Neural progenitor cell (in vitro differentiated cells): ENCODE measurements at regions not wholly inside any gene's neighbourhood (a gene's known extent, or its start where the extent isn't known, plus 50 kb on each side); places are given as distances from the start of the nearest gene placed in this dataset.
"Not testable (repeated sequence)": the region's sequence is repeated elsewhere in the genome, so short reads cannot be mapped to it uniquely, and the experiment has no call there.

Source experiments
- DNase-seq: peaks from one replicate; pipeline ENCODE4 v3.0.0-alpha.2; 2016; ENCODE audit warnings: low spot score
- H2AFZ ChIP-seq: fragments of 200-600 bp; sonication (generic); replicated peaks from 2 replicates; pipeline ENCODE4 v1.6.1; 2016; ENCODE audit warnings: antibody characterized with exemption
- H3F3A ChIP-seq: fragments of 200-600 bp; sonication (generic); 2 replicates; pipeline ENCODE4 v1.6.1; 2016; ENCODE audit warnings: antibody characterized with exemption, low read depth
- H3K27ac ChIP-seq: fragments of 200-600 bp; sonication (generic); 2 replicates; pipeline ENCODE4 v1.5.1; 2016; ENCODE audit warnings: mild to moderate bottlenecking
- H3K27me3 ChIP-seq: fragments of 200-600 bp; sonication (generic); 2 replicates; pipeline ENCODE4 v1.6.1; 2016; ENCODE audit warnings: mild to moderate bottlenecking, moderate library complexity
- H3K36me3 ChIP-seq: fragments of 200-600 bp; sonication (generic); 2 replicates; pipeline ENCODE4 v1.5.1; 2016
- H3K4me1 ChIP-seq: fragments of 200-600 bp; sonication (generic); 2 replicates; pipeline ENCODE4 v1.6.1; 2016; ENCODE audit warnings: mixed run types
- H3K4me2 ChIP-seq: fragments of 200-600 bp; sonication (generic); 2 replicates; pipeline ENCODE4 v1.6.1; 2016
- H3K4me3 ChIP-seq: fragments of 200-600 bp; sonication (generic); 2 replicates; pipeline ENCODE4 v1.5.1; 2016
- H3K79me2 ChIP-seq: fragments of 200-600 bp; sonication (generic); 2 replicates; pipeline ENCODE4 v1.6.1; 2016; ENCODE audit warnings: low read depth
- H3K9ac ChIP-seq: fragments of 200-600 bp; sonication (generic); 2 replicates; pipeline ENCODE4 v1.6.1; 2016
- H3K9me3 ChIP-seq: fragments of 200-600 bp; sonication (generic); 2 replicates; pipeline ENCODE4 v1.5.1; 2016; ENCODE audit warnings: low read depth
- H4K20me1 ChIP-seq: fragments of 200-600 bp; sonication (generic); 2 replicates; pipeline ENCODE4 v1.6.1; 2016; ENCODE audit warnings: low read depth
- H3K27ac Mint-ChIP-seq: 3 replicates; pipeline ENCODE4 v1.8.0; 2021; ENCODE audit warnings: mixed read lengths
- H3K27me3 Mint-ChIP-seq: 2 replicates; pipeline ENCODE4 v1.8.0; 2022; ENCODE audit warnings: low read depth, mild to moderate bottlenecking, inconsistent platforms, moderate library complexity, mixed read lengths; ENCODE audit not compliant: insufficient read depth
- H3K36me3 Mint-ChIP-seq: 3 replicates; pipeline ENCODE4 v1.8.0; 2021; ENCODE audit warnings: mixed read lengths
- H3K4me1 Mint-ChIP-seq: 3 replicates; pipeline ENCODE4 v1.8.0; 2021; ENCODE audit warnings: mixed read lengths
- H3K4me3 Mint-ChIP-seq: 3 replicates; pipeline ENCODE4 v1.8.0; 2021; ENCODE audit warnings: mild to moderate bottlenecking, moderate library complexity, mixed read lengths
- H3K9me3 Mint-ChIP-seq: 3 replicates; pipeline ENCODE4 v1.8.0; 2020; ENCODE audit warnings: mixed read lengths
- EZH2 ChIP-seq: fragments of 200-600 bp; sonication (generic); IDR thresholded peaks from 2 replicates; pipeline ENCODE4 v1.6.1; 2017; ENCODE audit warnings: antibody characterized with exemption, mild to moderate bottlenecking, moderate library complexity
- EZH2phosphoT487 ChIP-seq: fragments of 200-600 bp; sonication (generic); IDR thresholded peaks from 2 replicates; pipeline ENCODE4 v1.6.1; 2017; ENCODE audit warnings: antibody characterized with exemption
- TF ChIP-seq, protein P1 (sequence below): fragments of 200-600 bp; sonication (generic); IDR thresholded peaks from 2 replicates; pipeline ENCODE4 v1.5.1; 2017; ENCODE audit warnings: antibody characterized with exemption, mild to moderate bottlenecking

DNA sequence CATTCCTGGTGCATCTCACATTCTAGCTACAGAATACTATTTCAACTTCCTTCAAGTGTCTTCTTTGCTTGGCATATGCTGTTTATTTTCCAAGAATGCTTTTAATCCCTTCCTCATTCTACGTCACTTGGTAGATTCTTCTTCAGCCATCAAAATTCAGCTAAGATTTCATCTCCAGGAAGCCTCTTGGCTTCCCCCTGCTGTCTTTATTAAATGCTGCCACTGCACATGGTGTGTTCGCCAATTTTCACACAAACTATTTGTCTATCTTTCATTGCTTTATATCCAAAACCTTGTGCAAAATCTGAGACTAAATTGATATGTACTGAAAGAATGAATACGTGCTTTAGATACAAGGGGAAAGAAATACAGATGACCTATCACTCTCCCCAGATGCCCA, 253.0 kb downstream of the RFPL4B start:
- no peak overlapping the region for H3K4me3 Mint-ChIP-seq
- H3K4me2 ChIP-seq: no peak overlapping the region
- H2AFZ ChIP-seq: no peak overlapping the region
- H3K9ac ChIP-seq: no peak overlapping the region
- no peak for DNase-seq
- H3K27me3 ChIP-seq: no peaks in the 10 kb centered on the region
- H3K4me1 Mint-ChIP-seq: peaks cover 10% of the 10 kb centered on the region
- no peaks in the 10 kb centered on the region for H3K79me2 ChIP-seq
- H3K27me3 Mint-ChIP-seq: no peaks in the 10 kb centered on the region
- H3K4me3 ChIP-seq: no peak overlapping the region
- H3K4me1 ChIP-seq: no peaks in the 10 kb centered on the region
- no peak overlapping the region for H3K27ac Mint-ChIP-seq
- no peak overlapping the region for H3K27ac ChIP-seq
- H3K9me3 ChIP-seq: no peaks in the 10 kb centered on the region
- no peak for TF ChIP-seq EZH2
- TF ChIP-seq, protein P1, sequence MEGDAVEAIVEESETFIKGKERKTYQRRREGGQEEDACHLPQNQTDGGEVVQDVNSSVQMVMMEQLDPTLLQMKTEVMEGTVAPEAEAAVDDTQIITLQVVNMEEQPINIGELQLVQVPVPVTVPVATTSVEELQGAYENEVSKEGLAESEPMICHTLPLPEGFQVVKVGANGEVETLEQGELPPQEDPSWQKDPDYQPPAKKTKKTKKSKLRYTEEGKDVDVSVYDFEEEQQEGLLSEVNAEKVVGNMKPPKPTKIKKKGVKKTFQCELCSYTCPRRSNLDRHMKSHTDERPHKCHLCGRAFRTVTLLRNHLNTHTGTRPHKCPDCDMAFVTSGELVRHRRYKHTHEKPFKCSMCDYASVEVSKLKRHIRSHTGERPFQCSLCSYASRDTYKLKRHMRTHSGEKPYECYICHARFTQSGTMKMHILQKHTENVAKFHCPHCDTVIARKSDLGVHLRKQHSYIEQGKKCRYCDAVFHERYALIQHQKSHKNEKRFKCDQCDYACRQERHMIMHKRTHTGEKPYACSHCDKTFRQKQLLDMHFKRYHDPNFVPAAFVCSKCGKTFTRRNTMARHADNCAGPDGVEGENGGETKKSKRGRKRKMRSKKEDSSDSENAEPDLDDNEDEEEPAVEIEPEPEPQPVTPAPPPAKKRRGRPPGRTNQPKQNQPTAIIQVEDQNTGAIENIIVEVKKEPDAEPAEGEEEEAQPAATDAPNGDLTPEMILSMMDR: peak; percentile 6
- TF ChIP-seq EZH2phosphoT487: no peak
- H3K36me3 Mint-ChIP-seq: peaks cover 2% of the 10 kb centered on the region
- H4K20me1 ChIP-seq: no peaks in the 10 kb centered on the region
- H3F3A ChIP-seq: no peaks in the 10 kb centered on the region
- H3K36me3 ChIP-seq: no peaks in the 10 kb centered on the region
- H3K9me3 Mint-ChIP-seq: peaks cover 25% of the 10 kb centered on the region

DNA sequence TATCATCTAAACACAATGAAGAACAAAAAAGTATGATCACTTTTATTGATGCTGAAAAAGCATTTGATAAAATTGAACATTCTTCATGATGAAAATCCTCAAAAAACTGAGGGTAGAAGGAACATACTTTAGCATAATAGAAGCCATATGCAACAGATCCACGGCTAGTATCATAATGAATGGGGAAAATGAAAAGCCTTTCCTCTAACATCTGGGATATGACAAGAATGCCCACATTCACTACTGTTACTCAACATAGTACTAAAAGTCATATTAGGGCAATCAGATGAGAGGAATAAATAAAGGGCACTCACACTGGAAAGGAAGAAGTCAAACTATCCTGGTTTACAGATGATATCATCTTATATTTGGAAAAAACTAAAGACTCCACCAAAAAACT, 256.6 kb downstream of the RFPL4B start:
- no peaks in the 10 kb centered on the region for H3F3A ChIP-seq
- peaks cover 11% of the 10 kb centered on the region for H3K36me3 Mint-ChIP-seq

DNA sequence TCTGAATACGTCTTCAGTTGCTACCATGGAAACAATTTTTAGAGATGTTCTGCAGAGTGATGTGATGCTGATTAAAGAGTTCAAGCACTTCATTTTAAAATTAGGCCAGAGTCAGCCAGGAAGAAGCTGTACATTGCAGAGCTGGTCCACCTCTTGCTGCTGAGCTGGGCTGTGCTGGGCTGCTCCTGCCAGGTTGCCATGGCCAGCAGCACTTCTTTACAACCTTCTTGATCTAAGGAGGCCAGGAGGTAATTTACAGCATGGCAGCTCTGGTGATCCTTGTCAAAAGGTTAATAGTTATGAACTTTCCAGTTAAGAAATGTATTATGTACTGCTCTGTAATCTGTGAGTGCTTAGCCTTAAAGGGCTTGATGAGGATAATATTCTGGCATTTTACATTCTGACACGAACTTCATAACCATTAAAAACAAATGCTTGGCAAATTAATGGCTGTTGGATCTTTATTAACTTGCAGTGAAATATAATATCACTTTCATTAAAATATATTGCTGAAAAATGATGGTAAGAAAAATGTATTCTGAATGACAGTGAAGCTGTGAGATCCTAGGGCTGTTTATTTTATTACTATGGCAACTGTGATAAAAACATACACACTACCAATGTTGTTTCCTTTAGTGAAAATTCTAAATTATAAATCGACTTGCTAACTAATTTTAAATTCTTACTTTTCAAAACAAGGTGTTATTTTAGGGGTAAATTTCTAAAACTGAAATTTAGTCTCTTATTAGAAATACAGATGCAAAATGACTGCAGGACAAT, 259.7 kb downstream of the RFPL4B start:
- no peak overlapping the region for H3K27ac Mint-ChIP-seq
- no peaks in the 10 kb centered on the region for H3K4me1 Mint-ChIP-seq
- Histone ChIP-seq H3K9ac (no peak overlapping the region), H3K4me1 (no peaks in the 10 kb centered on the region), H3K79me2 (no peaks in the 10 kb centered on the region), H3F3A (no peaks in the 10 kb centered on the region), H3K36me3 (peaks cover 8% of the 10 kb centered on the region), H4K20me1 (no peaks in the 10 kb centered on the region), H3K4me2 (no peak overlapping the region), H3K9me3 (peaks cover 6% of the 10 kb centered on the region), H3K27ac (no peak overlapping the region), H2AFZ (no peak overlapping the region), H3K4me3 (no peak overlapping the region), H3K27me3 (no peaks in the 10 kb centered on the region)
- DNase-seq: no peak
- peaks cover 5% of the 10 kb centered on the region for H3K27me3 Mint-ChIP-seq
- peaks cover 19% of the 10 kb centered on the region for H3K36me3 Mint-ChIP-seq
- no peak overlapping the region for H3K4me3 Mint-ChIP-seq
- peaks cover 50% of the 10 kb centered on the region for H3K9me3 Mint-ChIP-seq
- no peak for TF ChIP-seq EZH2

More for the DNA sequence above, 256.6 kb downstream of the RFPL4B start:
- Histone ChIP-seq H3K27ac (no peak overlapping the region), H3K79me2 (no peaks in the 10 kb centered on the region), H3K27me3 (no peaks in the 10 kb centered on the region), H2AFZ (no peak overlapping the region), H3K9ac (no peak overlapping the region), H3K4me1 (no peaks in the 10 kb centered on the region), H3K36me3 (peaks cover 8% of the 10 kb centered on the region), H3K4me3 (no peak overlapping the region), H3K9me3 (peaks cover 6% of the 10 kb centered on the region), H3K4me2 (no peak overlapping the region), H4K20me1 (no peaks in the 10 kb centered on the region)
- no peak overlapping the region for H3K27ac Mint-ChIP-seq
- no peak overlapping the region for H3K4me3 Mint-ChIP-seq
- no peak for DNase-seq
- H3K27me3 Mint-ChIP-seq: peaks cover 5% of the 10 kb centered on the region
- TF ChIP-seq, protein P1: no peak
- no peak for TF ChIP-seq EZH2
- TF ChIP-seq EZH2phosphoT487: no peak
- peaks cover 38% of the 10 kb centered on the region for H3K9me3 Mint-ChIP-seq
- peaks cover 10% of the 10 kb centered on the region for H3K4me1 Mint-ChIP-seq

DNA sequence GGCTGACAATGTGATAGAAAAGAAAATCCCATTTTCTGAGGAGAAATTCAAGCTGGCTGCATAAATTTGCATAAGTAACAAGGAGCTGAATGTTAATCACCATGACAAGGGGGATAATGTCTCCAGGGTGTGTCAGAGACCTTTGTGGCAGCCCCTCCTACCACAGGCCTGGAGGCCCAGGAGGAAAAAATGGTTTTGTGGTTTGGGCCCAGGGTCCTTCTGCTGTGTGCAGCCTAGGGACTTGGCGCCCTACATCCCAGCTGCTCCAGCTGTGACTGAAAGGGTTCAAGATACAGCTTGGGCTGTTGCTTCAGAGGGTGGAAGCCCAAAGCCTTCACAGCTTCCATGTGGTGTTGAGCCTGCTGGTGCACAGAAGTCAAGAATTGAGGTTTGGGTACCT, 261.8 kb downstream of the RFPL4B start:
- H2AFZ ChIP-seq, H3K27me3 Mint-ChIP-seq, DNase-seq, H3K27me3 ChIP-seq, H3K79me2 ChIP-seq, H3K36me3 ChIP-seq, H3K9me3 ChIP-seq, H3K27ac Mint-ChIP-seq, H3K4me1 Mint-ChIP-seq, H3K27ac ChIP-seq, H3K4me3 Mint-ChIP-seq, H3F3A ChIP-seq, H3K4me1 ChIP-seq, H4K20me1 ChIP-seq, H3K4me2 ChIP-seq, H3K9ac ChIP-seq, H3K4me3 ChIP-seq: not testable (repeated sequence)
- Mint-ChIP-seq H3K9me3 (peaks cover 39% of the 10 kb centered on the region), H3K36me3 (peaks cover 19% of the 10 kb centered on the region)
